ENCODE measurements at regions not wholly inside any gene's neighbourhood (a gene's known extent, or its start where the extent isn't known, plus 50 kb on each side); places are given as distances from the start of the nearest gene placed in this dataset.

DNA sequence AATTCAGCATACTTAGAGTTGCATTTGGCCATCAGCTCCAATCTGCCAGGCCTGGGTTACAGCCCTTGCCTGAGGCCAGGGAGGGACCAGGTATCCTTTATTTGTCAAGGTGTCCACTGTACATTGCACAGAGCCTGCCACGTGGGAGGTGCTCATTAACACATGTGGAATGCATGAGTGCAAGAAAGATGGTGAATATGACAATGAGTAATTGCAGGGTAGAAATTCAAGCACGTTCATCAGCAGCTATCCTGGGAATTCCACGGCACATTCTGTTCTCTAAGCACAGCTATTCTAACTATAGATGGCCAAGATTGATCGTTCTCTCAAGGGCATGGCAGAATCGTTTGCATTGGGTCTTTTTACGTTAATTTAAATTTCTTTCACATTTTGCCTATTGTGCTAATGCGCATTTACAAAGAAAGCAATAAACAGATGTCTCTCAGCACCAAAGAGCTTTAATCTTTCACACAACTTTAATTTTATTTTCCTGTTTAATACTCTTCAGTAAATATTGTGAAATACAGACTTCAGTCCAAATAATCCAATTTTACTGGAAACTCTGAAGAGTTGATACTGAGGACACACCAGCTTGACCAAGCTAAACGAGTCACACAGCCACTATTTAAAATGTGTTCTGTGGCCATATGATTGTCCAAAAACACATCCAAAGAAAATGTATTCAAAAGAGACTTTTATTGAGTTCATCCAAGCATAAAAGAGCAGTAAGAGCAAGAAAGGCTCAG lies 1025.7 kb upstream of the TMEM132C start (continued):
- no peak for TF ChIP-seq TAF1 (IDR thresholded peaks at IDR 0.05; ENCODE audit: low read depth, low read length)
- TF ChIP-seq CBX8 (IDR thresholded peaks at IDR 0.05; ENCODE audit: borderline replicate concordance, low read depth, low read length), result no peak
- TF ChIP-seq SP2 (IDR thresholded peaks at IDR 0.05; ENCODE audit: low read length), result no peak
- no peak for TF ChIP-seq CEBPB (IDR thresholded peaks at IDR 0.05; ENCODE audit: low read depth, low read length)
- no peak for TF ChIP-seq SIRT6 (IDR thresholded peaks at IDR 0.05; ENCODE audit: low read length)
- TF ChIP-seq FOSL1 (IDR thresholded peaks at IDR 0.05; ENCODE audit: insufficient read depth, low read depth, low read length), result no peak
- no peak for TF ChIP-seq KDM4A (IDR thresholded peaks at IDR 0.05; ENCODE audit: low read depth, low read length, severe bottlenecking)
